ENCODE measurements at regions not wholly inside any gene's neighbourhood (a gene's known extent, or its start where the extent isn't known, plus 50 kb on each side); places are given as distances from the start of the nearest gene placed in this dataset.

- no peaks in the 10 kb centered on the region for H3K79me2 ChIP-seq (ENCODE audit: control insufficient read depth, insufficient read depth, low read length)
- TF ChIP-seq PPARD (CRISPR knock-in tag; IDR thresholded peaks at IDR 0.05) (no peak), PHB (CRISPR knock-in tag; IDR thresholded peaks at IDR 0.05) (no peak), ZNF408 (CRISPR knock-in tag; IDR thresholded peaks at IDR 0.05; ENCODE audit: low read depth) (no peak), SRF (CRISPR knock-in tag; IDR thresholded peaks at IDR 0.05) (no peak), ZZZ3 (IDR thresholded peaks at IDR 0.05) (no peak), GTF2E2 (tag; IDR thresholded peaks at IDR 0.05) (no peak), HMGXB4 (CRISPR knock-in tag; IDR thresholded peaks at IDR 0.05) (no peak), HDAC1 (IDR thresholded peaks at IDR 0.05) (no peak), FOXA3 (CRISPR knock-in tag; conservative IDR thresholded peaks at IDR 0.05 in 1 of 2, IDR thresholded peaks at IDR 0.05 in 1 of 2) (no peak)
- DNase-seq (ENCODE audit: extremely low read depth in 1 of 4, low spot score in 3 of 4) = no peak
- no peak overlapping the region for H3K27ac ChIP-seq (ENCODE audit: extremely low read depth, low read depth, low read length)
- no peak for ATAC-seq
- CTCF ChIA-PET (ENCODE audit: low intra/inter-chr PET ratio) = no interaction called here
- no peak for FAIRE-seq
- no TSS peak for BruUV-seq (replicated peaks)
- no peaks in the 10 kb centered on the region for H4K20me1 ChIP-seq (replicated peaks; ENCODE audit: control insufficient read depth, insufficient read depth, low read length)
- H2AFZ ChIP-seq (ENCODE audit: low read depth, low read length) = no peak overlapping the region
- intact Hi-C loops (cut with micrococcal nuclease) = no loop called here
- POLR2A ChIA-PET = no interaction called here
- no peaks in the 10 kb centered on the region; a peak in 1 of 5 replicates for H3K4me1 ChIP-seq (replicated peaks in 1 of 2; ENCODE audit: control insufficient read depth in 2 of 2, insufficient read depth in 2 of 2, low read length in 2 of 2)
- H3K27me3 ChIP-seq (ENCODE audit: control insufficient read depth in 2 of 2, insufficient read depth in 2 of 2, low read length in 2 of 2) = peaks cover 2 to 4% of the 10 kb centered on the region in 2 experiments; a peak in 2 of 5 replicates
- H3K36me3 ChIP-seq (ENCODE audit: control insufficient read depth, insufficient read depth, low read length) = no peaks in the 10 kb centered on the region
- in situ Hi-C loops (cut with MboI) = no loop called here
- no peaks in the 10 kb centered on the region for H3K9me1 ChIP-seq (ENCODE audit: control insufficient read depth, insufficient read depth, low read length)
- no peak overlapping the region for H3K9ac ChIP-seq (ENCODE audit: insufficient read depth in 1 of 2, low read depth in 2 of 2, low read length in 2 of 2)
- 4% methylated on average over 3 of the region's 3 CpGs for WGBS (ENCODE audit: insufficient coverage, low coverage, missing lambda C conversion rate)
- H3K9me3 ChIP-seq (replicated peaks; ENCODE audit: control insufficient read depth, insufficient read depth, low read depth, low read length) = no peaks in the 10 kb centered on the region
- H3K4me2 ChIP-seq (ENCODE audit: insufficient read depth, low read length) = no peak overlapping the region
- H3K4me3 ChIP-seq = no peak overlapping the region
These were observed 55.8 kb upstream of the BASP1 start for GRCh38 chr5:17161662-17162061.
